ENCODE measurements at regions not wholly inside any gene's neighbourhood (a gene's known extent, or its start where the extent isn't known, plus 50 kb on each side); places are given as distances from the start of the nearest gene placed in this dataset.

DNA sequence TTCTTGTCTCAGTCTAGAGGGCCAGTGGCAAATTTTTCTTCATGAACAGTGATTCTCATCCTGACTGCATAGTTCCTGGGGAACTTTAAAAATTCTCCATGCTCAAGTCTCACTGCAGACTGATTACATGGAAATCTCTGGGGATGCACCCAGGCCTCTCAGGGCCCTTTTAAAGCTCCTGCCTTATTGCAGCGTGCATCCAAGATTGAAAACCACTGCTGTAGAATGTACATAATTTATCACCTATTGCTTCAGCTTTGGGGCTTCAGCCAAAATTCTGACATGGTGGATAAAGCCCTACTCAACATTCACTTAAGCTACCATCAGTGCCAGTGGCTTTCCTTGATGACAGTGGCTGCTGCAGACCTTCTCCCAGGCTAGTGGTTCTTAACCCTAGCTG lies 143.8 kb downstream of the BTBD3 start:
- Mint-ChIP-seq H3K27me3 (ENCODE audit: low read depth) (no peaks in the 10 kb centered on the region), H3K36me3 (ENCODE audit: low read depth) (no peaks in the 10 kb centered on the region), H3K4me3 (no peak overlapping the region), H3K4me1 (no peaks in the 10 kb centered on the region), H3K9me3 (peaks cover 6% of the 10 kb centered on the region), H3K27ac (ENCODE audit: unreplicated experiment) (no peak overlapping the region)
- no peak for DNase-seq (ENCODE audit: low read depth, low spot score)
- TF ChIP-seq CTCF (conservative IDR thresholded peaks at IDR 0.05), result no peak

DNA sequence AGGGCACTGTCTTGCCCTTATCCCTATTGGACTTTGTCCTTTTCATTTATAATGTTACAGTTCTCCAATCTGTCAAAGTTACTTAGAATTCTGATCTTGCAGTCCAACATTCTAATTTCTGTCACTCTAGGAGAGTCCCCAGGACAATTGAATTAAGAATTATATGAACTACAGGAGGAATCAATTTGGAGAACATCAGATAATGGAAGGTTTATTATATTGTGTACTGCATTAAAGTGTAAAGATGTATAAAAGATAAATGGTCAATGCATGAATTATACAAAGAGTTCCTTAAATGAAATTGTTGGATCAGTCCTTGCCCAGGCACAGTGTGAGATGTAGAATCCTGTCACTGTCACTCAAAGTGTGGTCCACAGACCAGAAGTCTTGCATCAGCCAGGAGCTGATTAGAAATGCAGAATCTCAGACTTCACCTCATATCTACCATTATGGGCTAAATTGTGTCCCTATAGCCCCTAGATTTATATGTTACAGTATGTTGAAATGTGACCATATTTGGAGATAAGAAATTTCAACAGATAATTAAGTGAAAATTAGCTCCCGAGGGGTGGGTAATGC lies 145.5 kb downstream of the BTBD3 start:
- no peaks in the 10 kb centered on the region for H3K27me3 Mint-ChIP-seq (ENCODE audit: low read depth)
- H3K36me3 Mint-ChIP-seq (ENCODE audit: low read depth), result no peaks in the 10 kb centered on the region
- H3K27ac Mint-ChIP-seq (ENCODE audit: unreplicated experiment), result no peak overlapping the region
- DNase-seq (ENCODE audit: low read depth, low spot score), result no peak
- H3K4me1 Mint-ChIP-seq, result no peaks in the 10 kb centered on the region
- no peak for TF ChIP-seq CTCF (conservative IDR thresholded peaks at IDR 0.05)
- no peak overlapping the region for H3K4me3 Mint-ChIP-seq
- peaks cover 6% of the 10 kb centered on the region for H3K9me3 Mint-ChIP-seq

GRCh38 chr20:12064540-12064939 lies 146.8 kb downstream of the BTBD3 start:
- no peak overlapping the region for H3K27ac Mint-ChIP-seq (ENCODE audit: unreplicated experiment)
- TF ChIP-seq CTCF (conservative IDR thresholded peaks at IDR 0.05), result no peak
- no peak for DNase-seq (ENCODE audit: low read depth, low spot score)
- H3K4me3 Mint-ChIP-seq, result no peak overlapping the region
- no peaks in the 10 kb centered on the region for H3K36me3 Mint-ChIP-seq (ENCODE audit: low read depth)
- H3K27me3 Mint-ChIP-seq (ENCODE audit: low read depth), result no peaks in the 10 kb centered on the region
- H3K4me1 Mint-ChIP-seq, result no peaks in the 10 kb centered on the region
- H3K9me3 Mint-ChIP-seq, result no peaks in the 10 kb centered on the region

- Mint-ChIP-seq H3K36me3 (ENCODE audit: low read depth) (no peaks in the 10 kb centered on the region), H3K27ac (ENCODE audit: unreplicated experiment) (no peak overlapping the region), H3K4me1 (no peaks in the 10 kb centered on the region), H3K27me3 (ENCODE audit: low read depth) (no peaks in the 10 kb centered on the region), H3K4me3 (no peak overlapping the region), H3K9me3 (no peaks in the 10 kb centered on the region)
- DNase-seq (ENCODE audit: low read depth, low spot score), result no peak
- TF ChIP-seq CTCF (conservative IDR thresholded peaks at IDR 0.05), result no peak
Observed at GRCh38 chr20:12067686-12068085, 150.0 kb downstream of the BTBD3 start.

DNA sequence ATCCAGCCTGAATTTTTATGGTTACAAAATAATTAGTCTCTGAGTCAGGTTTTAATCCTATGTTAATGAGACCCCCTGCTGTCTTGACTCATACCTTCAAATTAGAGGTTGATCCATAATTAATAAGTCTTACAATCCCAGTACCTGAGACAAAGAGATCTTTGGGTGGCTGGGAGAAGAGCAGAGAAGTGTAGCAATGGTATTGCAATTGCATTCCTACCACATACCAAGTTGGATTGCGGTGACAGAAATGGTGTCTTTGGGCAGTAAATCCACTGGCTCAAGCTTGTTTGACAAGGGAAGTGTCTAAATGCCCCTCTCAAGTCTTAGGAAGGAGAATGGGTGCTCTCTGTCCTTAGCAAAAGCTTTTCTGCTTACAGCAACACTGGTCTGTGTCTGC lies 150.4 kb downstream of the BTBD3 start:
- no peaks in the 10 kb centered on the region for H3K4me1 Mint-ChIP-seq
- H3K36me3 Mint-ChIP-seq (ENCODE audit: low read depth), result no peaks in the 10 kb centered on the region
- no peaks in the 10 kb centered on the region for H3K9me3 Mint-ChIP-seq
- no peaks in the 10 kb centered on the region for H3K27me3 Mint-ChIP-seq (ENCODE audit: low read depth)
- no peak for TF ChIP-seq CTCF (conservative IDR thresholded peaks at IDR 0.05)
- no peak for DNase-seq (ENCODE audit: low read depth, low spot score)
- no peak overlapping the region for H3K4me3 Mint-ChIP-seq
- no peak overlapping the region for H3K27ac Mint-ChIP-seq (ENCODE audit: unreplicated experiment)

- no peak for TF ChIP-seq CTCF (conservative IDR thresholded peaks at IDR 0.05)
- no peaks in the 10 kb centered on the region for H3K36me3 Mint-ChIP-seq (ENCODE audit: low read depth)
- H3K4me1 Mint-ChIP-seq, result no peaks in the 10 kb centered on the region
- H3K9me3 Mint-ChIP-seq, result no peaks in the 10 kb centered on the region
- no peaks in the 10 kb centered on the region for H3K27me3 Mint-ChIP-seq (ENCODE audit: low read depth)
- no peak overlapping the region for H3K4me3 Mint-ChIP-seq
- no peak overlapping the region for H3K27ac Mint-ChIP-seq (ENCODE audit: unreplicated experiment)
- DNase-seq (ENCODE audit: low read depth, low spot score), result no peak
Observed at GRCh38 chr20:12069181-12069580, 151.5 kb downstream of the BTBD3 start.

All from neural crest cell (in vitro differentiated cells).